ENCODE measurements at regions not wholly inside any gene's neighbourhood (a gene's known extent, or its start where the extent isn't known, plus 50 kb on each side); places are given as distances from the start of the nearest gene placed in this dataset.

- no peak overlapping the region for H3K4me3 ChIP-seq
- no peak for TF ChIP-seq CTCF (IDR thresholded peaks at IDR 0.05; ENCODE audit: borderline replicate concordance)
- H3K36me3 ChIP-seq: no peaks in the 10 kb centered on the region
- no peak overlapping the region for H3K27ac ChIP-seq (replicated peaks)
- no peaks in the 10 kb centered on the region for H3K9me3 ChIP-seq (replicated peaks)
- no peaks in the 10 kb centered on the region for H3K4me1 ChIP-seq
- intact Hi-C loops (cut with micrococcal nuclease): no loop called here
- no peaks in the 10 kb centered on the region for H3K27me3 ChIP-seq (ENCODE audit: low read depth)
- no peak for DNase-seq
Measured at GRCh38 chrX:9311421-9312160, 153.3 kb upstream of the TBL1X start.

- TF ChIP-seq CTCF (IDR thresholded peaks at IDR 0.05; ENCODE audit: borderline replicate concordance): peak; percentile 68
- intact Hi-C loops (cut with micrococcal nuclease): no loop called here
- Histone ChIP-seq H3K4me1 (no peaks in the 10 kb centered on the region), H3K27ac (replicated peaks) (no peak overlapping the region), H3K4me3 (no peak overlapping the region), H3K27me3 (ENCODE audit: low read depth) (no peaks in the 10 kb centered on the region), H3K36me3 (no peaks in the 10 kb centered on the region), H3K9me3 (replicated peaks) (no peaks in the 10 kb centered on the region)
- DNase-seq: peak; percentile 31
Measured at GRCh38 chrX:9312922-9313867, 151.7 kb upstream of the TBL1X start.

- no peaks in the 10 kb centered on the region for H3K4me1 ChIP-seq
- no peak for DNase-seq
- no peaks in the 10 kb centered on the region for H3K9me3 ChIP-seq (replicated peaks)
- H3K4me3 ChIP-seq: no peak overlapping the region
- no peaks in the 10 kb centered on the region for H3K27me3 ChIP-seq (ENCODE audit: low read depth)
- intact Hi-C loops (cut with micrococcal nuclease): no loop called here
- no peak for TF ChIP-seq CTCF (IDR thresholded peaks at IDR 0.05; ENCODE audit: borderline replicate concordance)
- H3K27ac ChIP-seq (replicated peaks): no peak overlapping the region
- no peaks in the 10 kb centered on the region for H3K36me3 ChIP-seq
Measured at GRCh38 chrX:9315086-9315485, 149.8 kb upstream of the TBL1X start.

- Histone ChIP-seq H3K4me1 (no peaks in the 10 kb centered on the region), H3K27me3 (ENCODE audit: low read depth) (no peaks in the 10 kb centered on the region), H3K9me3 (replicated peaks) (no peaks in the 10 kb centered on the region), H3K27ac (replicated peaks) (no peak overlapping the region), H3K4me3 (no peak overlapping the region), H3K36me3 (no peaks in the 10 kb centered on the region)
- intact Hi-C loops (cut with micrococcal nuclease): no loop called here
- TF ChIP-seq CTCF (IDR thresholded peaks at IDR 0.05; ENCODE audit: borderline replicate concordance): no peak
- no peak for DNase-seq
Measured at GRCh38 chrX:9316096-9316495, 148.8 kb upstream of the TBL1X start.

- Histone ChIP-seq H3K4me3 (no peak overlapping the region), H3K27ac (replicated peaks) (no peak overlapping the region), H3K27me3 (ENCODE audit: low read depth) (no peaks in the 10 kb centered on the region), H3K4me1 (no peaks in the 10 kb centered on the region), H3K9me3 (replicated peaks) (no peaks in the 10 kb centered on the region), H3K36me3 (no peaks in the 10 kb centered on the region)
- intact Hi-C loops (cut with micrococcal nuclease): no loop called here
- TF ChIP-seq CTCF (IDR thresholded peaks at IDR 0.05; ENCODE audit: borderline replicate concordance): no peak
- DNase-seq: no peak
Measured at GRCh38 chrX:9317176-9317575, 147.7 kb upstream of the TBL1X start.

Measured in left ventricle myocardium inferior (tissue), 1 donor.